RPMI7951 (cell line): ENCODE measurements at regions not wholly inside any gene's neighbourhood (a gene's known extent, or its start where the extent isn't known, plus 50 kb on each side); places are given as distances from the start of the nearest gene placed in this dataset.
A peak's percentile ranks its signal among the peaks of the same experiment; 100 is the strongest.
"Not testable (repeated sequence)": the region's sequence is repeated elsewhere in the genome, so short reads cannot be mapped to it uniquely, and the experiment has no call there.

Experiments used
- DNase-seq: peaks from one replicate; pipeline ENCODE4 v3.0.0-alpha.2; 2012; ENCODE audit warnings: low read depth

DNA sequence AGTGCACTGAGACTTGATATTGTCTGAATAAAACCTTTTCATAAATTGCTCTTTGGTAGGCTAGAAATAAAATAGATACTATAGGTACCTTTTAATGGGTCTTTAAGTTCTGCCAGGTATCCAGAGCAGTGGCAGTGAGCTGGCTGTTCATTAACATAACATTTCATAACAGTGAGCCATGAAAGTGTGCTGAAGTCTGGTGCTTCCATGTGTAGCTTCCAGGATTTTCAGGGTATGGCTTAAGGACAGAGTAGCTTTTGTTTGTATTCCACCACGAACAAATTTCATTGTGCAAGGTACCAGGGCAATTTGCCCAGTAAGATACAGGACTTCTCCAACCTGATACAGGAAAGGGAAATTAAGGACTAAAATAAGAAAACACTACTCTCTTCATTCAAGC is 124.7 kb upstream of the NANOGP8 start:
- no peak for DNase-seq

DNA sequence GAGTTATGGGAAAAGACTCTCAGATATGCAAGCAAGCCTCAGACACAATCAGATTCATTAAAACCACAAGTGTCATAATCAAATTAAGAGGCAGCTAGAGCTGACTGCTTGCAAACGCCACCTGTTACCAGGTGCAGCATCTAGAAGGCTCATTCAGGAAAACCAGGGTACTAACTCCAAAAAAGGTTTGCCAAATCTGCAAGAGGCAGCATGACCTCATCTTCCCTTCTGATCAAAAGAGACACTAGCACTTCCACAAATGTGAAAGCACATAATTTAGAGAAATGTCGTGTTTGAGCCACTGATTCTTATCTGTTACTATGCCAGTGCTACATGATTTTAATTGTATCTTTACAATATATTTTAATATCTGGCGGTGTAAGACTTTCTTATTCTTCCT is 123.3 kb upstream of the NANOGP8 start:
- no peak for DNase-seq

DNA sequence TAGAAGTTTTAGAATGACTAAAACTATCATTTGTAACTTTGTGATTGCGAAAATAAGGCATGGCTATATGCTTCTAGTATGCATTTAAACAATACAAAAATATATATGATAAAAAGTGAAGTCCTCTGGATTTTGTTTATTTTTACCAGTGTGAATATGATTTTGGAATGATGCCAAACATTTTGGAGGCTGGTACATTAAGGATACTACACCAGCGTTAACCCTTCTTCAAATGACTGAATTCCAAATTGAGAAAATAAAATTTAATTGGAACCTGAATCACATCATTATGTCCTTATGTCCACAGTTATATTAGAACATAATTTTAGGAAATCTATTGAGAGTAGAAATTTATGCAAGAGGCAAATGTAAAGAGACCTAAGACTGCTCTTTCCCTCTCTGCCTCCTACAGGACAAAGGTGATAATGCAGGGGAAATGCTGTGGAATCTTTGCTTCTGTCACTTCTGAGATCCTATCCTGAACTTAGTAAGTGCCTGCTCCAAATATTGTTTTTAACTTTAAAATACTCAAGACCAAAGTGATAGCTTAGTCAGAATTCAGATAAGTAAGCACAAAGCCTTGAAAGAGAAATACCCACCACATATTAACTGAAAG is 121.1 kb upstream of the NANOGP8 start:
- DNase-seq = peak; percentile 35

DNA sequence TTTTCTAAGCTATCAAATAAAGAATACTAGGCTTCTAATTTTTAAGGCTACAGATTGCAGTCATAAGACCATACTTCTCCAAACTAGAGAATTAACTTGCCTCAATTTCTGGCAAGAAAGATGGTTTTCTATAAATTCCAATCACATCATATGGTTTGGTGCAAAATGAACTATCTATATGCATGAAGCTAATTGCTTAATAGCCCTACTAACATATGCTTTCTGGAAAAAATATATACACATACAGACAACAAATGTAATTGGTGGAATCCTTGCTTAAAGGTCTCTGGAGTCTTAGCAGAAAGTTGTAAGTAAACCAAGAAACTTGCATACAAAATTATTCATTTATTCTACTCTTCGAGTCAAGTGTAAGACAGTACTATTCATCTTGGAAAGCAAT is 113.1 kb upstream of the NANOGP8 start:
- DNase-seq = no peak

DNA sequence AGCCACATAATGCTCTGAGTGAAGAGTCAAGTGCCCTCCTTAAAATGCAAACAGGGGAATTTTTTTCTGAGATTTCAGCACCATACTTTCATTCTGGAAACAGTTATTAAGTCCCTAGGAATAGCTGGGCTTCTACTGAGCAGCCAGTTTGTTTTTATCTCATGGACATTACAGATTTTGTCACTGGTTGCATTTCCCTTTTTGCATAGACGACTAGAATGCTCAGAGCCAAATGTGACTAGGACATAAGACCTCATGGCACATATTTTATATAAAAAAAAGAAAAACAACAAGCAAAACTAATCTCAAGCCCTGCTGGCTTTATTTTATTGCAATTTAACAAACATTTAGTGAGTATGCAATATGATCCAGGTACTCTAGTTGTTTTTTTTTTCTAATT is 112.7 kb upstream of the NANOGP8 start:
- DNase-seq = no peak

DNA sequence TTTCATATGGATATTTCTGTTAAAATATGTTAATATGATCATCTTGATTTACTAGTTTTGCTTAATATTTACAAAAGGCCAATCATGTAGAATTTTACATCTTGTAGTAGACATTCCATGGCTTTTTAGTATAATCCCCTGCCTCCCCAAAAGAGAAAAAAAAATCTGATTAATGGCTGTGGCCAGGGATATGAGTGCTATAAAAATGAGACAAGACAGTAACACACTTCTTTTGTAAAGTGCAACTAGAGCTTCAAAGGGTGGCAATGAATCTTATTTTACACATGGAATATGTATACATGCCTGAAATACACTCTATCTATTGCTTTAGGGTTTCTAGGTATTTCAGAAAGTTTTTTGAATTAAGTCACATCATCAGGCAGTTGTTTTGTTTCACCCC is 112.2 kb upstream of the NANOGP8 start:
- no peak for DNase-seq

DNA sequence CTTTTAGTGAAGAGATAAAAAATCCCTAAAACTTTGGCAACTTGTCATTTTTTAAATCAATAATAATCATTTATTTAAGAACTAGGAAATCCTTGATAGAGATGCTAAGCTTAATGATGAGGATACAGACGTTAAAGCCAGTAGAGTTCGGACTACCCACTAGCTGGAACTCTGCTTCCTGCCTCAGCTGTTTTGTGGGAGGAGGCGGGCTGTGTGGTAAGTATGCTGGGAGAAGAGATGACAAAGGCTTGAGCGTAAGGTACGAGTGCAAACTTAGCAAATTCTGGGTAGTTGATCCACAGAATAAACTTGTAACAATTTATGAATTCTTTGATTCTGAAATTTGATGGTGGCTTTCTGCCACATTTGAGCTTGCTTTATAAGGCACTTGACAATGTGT is 111.2 kb upstream of the NANOGP8 start:
- no peak for DNase-seq

DNA sequence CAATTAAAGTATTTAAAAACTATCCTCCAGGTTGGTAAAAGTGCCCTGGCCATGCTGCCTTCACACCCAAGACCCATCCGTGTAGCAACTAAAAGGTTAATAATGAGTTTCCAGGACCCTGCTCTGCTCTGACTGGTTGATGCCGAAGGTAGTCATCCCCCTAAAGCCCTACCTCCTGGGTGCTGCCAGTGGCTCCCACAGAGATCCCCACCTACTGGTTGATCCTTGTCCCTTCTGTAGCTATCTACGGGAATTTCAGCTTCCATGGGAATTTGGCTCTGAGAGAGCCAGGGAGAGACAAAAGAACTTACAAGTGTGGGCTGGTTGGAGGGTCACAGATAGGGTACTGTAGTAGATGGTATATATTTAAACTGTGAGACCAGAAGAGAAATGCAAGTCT is 110.6 kb upstream of the NANOGP8 start:
- DNase-seq = no peak

DNA sequence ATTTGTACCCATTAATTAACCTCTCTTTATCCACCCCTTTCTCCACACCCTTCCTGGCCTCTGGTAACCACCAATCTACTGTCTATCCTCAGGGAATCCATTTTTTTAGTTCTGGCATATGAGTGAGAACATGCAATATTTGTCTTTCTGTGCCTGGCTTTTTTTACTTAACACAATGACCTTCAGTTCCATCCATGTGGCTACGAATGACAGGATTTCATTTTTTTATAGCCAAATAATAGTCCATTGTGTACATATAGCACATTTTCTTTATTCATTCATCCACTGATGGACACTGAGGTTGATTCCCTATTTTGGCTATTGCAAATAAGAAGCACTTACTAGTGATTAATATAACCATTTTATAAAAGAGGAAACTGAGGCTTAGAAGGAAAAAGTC is 109.9 kb upstream of the NANOGP8 start:
- no peak for DNase-seq

DNA sequence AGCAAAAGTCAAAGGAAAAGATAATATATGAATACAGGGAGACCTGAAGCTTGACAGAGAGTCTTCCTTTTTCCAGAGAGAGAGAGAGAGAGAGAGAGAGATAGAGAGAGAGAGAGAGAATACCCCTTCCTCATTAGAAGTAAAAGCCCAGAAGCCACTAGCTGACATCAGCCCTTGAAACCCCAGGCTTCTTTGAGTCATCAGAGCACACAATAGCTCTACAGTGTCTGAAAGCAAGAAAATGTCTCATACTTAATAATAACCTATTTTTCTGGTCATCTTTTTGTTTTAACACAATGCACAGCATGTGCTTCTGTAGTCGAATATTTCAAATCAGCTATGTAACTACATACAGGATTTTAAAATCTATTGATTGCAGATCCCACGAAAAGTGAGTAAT is 109.2 kb upstream of the NANOGP8 start:
- peak; percentile 6 for DNase-seq

DNA sequence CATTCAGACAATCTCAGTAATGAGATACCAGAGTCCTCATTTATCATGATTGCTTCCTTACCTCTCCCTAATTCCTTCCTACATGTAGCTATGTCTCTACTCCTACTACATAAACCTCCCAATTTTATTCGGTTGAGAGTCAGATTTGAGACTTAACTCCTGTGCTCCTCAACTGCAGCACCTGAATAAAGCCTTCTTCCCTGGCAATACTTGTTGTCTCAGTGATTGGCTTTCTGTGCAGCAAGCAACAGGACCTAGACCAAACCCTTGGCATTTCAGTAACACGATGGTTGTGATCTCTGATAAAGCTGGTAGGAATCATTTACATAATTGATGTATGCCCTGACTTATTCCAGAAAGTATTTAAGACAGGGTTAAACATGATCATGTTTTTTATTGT is 106.7 kb upstream of the NANOGP8 start:
- no peak for DNase-seq

DNA sequence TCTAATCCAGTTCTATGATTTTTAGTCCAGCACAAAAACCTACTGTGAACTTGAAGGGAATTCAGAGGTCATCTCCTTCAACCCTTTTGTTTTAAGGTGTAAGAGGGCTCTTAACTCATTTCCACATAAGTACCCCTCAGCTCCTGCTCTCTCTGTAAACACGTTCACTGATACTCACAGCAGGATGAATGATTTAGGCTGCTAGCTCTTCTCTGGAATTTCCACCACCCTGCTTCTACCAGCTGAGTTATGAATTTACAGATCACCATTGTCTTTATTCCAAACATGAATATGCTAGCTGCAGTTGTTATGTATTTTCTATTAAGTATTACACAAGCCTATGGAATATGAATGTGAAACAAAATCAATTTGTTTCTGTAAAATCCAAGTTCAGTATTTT is 101.3 kb upstream of the NANOGP8 start:
- DNase-seq = no peak

DNA sequence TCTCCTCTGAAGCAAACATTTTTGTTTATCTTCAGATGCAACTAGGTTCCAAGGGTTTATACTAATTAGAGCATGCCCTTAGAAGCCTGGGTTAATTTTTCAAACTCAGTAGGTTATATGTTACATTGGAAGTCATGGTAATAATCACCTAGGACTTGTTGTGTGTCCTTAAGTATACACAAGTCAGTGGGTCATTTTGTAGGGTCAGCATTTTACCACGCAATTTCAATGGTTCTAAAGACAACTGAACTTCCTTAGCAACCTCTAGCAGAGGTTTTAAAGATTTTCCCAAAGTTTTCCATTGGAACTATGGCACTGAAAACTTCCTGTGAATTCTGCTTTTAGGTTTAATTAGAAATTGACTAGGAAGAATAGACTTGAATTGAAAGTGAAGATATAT is 99.6 kb upstream of the NANOGP8 start:
- DNase-seq = no peak

DNA sequence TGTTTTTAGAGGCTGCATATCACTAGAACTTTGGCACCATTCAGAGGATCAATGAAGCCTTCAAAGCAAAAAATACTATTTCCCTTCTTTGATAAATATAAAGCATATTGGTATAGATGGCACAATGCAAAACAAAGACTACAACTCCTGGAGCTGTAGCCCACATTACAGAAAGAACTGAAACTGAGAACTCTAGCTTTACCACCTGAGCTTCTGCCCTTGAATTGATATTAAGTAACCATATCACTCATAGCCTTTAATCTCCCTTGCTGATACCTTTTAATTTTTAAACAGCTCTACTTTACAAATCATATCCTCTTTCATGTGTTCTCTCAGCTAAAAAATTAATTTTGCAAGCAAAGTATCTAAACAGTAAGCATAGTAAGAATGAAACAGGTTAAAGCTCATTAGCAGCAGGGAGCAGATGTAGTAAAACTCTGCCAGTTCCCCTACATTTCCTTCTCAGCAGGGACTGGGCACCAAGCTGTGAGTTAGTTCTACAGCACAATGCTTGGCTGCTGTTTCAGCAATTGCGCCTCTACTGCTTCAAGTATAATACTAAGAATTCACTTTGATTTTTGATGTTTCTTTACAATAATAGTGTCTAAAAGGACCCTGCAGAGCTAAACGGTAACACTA is 97.9 kb upstream of the NANOGP8 start:
- no peak for DNase-seq

DNA sequence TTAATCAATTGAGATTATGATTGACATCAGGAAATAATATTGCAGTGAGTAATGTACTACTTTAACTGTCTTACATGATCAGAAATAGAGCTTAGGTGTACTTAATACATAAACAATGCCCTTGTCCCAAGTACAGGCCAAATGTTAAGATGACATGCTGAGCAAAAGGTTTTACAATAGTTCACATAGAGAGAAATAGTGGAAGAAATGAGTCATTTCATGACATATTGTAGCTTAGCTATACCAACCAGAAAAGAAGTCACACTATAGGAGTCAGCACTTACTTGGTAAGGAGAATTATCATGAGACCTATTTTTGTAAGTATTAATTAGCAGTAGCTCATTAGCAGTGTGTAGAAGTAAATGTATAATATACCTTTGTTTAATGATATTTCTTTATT is 96.4 kb upstream of the NANOGP8 start:
- no peak for DNase-seq

DNA sequence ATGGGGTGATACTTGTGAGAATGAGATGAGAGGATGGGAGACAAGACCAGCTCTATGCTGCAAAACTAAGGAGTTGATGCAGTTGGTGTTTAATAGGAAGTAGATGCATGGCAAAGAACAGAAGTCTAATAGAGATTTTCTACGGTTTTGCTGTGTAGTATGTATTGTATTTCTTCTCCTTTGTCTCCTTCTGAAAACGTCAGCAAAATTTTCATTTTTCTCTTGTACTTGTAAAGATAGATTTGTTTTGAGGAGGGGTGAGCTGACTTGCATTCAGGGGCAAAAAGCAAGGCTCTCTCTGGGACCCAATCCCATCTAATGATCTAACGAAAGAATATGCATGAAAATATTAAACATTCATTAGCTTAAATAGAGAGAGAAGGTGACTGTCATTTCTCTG is 94.6 kb upstream of the NANOGP8 start:
- no peak for DNase-seq

DNA sequence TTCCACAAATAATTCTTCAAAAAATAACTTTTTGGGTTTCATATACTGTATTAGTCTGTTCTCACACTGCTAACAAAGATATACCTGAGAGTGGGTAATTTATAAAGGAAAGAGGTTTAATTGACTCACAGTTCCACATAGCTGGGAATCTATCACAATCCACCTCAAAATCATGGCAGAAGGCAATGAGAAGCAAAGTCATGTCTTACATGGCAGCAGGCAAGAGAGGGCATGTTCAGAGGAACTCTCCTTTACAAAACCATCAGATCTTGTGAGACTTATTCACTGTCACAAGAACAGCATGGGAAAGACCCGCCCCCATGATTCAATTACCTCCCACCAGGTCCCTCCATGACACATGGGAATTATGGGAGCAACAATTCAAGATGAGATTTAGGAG is 93.1 kb upstream of the NANOGP8 start:
- DNase-seq = not testable (repeated sequence)

DNA sequence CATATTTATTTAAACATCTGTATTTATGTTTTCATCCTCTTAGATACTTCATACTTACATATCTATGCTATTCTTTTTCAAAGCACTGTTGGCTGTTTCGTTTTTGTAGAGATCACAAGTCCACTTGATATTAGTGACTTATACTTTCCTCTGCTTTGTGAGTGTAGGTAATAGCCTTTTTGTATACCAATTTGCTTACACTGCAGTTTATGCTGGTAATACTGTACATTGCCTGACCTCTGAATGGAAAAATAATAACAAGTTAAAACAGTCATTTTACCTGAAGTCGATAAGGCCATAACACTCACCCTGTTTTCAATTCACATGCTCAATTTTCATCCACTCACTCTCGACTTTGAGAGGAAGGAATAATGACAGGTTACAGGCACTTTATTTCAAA is 89.9 kb upstream of the NANOGP8 start:
- DNase-seq = no peak

DNA sequence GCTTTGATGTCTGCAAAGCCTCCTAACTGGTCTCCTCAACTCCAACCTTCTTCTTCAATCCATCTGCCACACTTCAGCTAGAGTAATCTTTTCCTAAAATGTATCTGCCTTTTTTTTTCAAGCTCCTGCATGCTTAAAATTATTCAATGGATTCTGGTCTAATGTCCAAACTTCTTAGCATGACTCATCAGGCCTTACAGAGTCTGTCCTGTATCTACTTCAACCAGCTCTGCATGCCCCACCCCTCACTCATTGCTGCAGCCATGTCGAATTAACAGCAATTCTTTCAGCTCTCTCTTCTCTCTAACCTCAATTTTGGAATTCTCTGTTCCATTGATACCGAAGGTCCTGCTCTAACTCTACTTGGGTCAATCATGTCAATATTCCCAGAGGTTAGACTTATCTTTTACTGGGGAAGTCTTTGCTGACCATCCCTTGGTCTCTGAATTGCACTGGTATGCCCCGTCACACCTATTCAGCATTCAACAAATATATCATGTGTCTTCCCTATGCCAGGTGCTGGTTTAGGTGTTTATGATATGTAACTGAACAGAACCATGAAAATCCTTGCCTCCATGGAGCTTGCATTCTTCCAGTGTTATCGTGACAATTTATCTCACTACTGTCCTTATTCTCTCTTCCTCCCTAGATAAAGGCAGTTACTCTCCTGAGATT is 88.5 kb upstream of the NANOGP8 start:
- peak; percentile 42 for DNase-seq

DNA sequence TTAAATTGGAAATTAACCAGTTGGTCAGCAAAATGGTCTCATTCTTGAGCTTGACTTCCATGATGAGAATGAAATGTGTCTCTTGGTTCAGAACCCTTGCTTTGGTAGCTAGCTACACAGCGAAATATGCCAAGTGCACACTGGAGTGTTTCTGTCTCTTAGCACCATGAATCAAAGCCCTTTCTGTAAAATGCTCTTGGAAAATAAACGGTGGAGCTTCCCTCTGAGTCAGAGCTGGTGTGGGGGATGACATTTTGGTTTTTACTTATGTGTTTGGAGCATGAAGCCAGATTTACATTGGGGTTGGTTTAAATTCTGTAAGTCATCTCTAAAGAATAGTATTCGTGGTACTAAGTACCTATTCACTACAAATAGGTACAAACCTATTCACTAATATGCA is 85.1 kb upstream of the NANOGP8 start:
- peak; percentile 39 for DNase-seq

DNA sequence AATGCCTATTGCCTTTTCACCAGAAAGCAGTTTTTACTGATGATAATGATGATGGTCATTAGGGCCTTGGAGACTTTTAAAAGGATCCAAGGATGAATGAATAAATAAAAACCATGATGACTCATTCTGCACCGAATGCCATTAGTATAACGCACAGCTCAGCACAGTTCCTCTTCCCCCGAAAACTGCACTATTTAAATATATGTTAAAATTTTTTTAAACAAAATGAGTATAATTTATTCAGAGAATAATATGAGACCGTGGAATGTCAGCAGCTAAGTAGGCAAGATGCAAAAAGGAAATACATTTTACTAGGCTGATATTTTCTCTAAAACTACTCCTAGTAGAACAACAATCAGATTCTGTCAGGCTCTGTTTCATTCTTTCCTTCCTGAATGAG is 83.4 kb upstream of the NANOGP8 start:
- DNase-seq = peak; percentile 61

DNA sequence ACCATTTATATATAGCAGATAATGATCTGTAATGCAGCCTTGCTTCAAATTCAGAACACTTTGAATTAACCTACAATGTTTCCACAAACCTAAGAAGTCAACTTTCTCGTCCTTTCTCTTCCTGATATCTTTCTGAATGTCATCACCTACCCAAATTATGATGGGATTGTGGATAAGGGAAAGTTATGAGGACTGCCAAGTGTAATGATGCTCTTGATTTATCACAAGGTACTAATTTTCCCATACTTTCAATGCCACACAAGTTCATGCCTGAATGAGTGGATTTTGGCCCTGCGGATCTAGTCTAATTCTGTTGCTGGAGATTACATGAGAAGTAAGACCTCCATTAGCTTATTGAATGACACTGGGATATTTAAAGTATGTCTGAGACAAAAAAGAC is 82.6 kb upstream of the NANOGP8 start:
- no peak for DNase-seq

DNA sequence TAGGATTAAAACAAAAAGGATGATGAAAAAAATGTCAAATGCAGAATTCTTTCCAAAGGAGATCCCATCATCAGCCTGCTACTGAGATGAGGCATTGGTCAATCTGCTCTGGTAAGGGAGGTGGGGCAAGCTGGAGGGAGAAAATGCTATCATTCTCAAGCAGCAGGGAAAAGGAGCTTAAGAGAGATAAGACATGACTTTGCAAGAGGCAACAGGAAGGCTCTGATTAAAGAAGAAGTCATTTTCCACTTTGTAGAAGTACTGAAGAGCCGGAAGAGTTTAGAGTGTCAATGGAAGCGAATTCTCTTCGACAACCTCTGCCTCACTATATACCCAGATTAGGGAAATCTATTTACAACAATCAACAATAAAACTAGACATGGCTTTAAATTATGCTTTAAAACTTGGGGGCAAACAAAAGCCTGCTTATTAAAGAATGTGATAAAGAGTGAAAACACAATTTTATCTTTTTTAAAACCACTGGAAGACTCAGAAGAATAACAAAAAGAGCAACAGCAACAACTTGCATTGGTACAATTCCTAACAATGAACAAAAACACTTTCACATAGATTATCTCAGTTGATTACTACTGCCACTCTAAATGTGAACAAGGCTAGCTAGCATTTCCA is 81.8 kb upstream of the NANOGP8 start:
- DNase-seq = no peak
